ENCODE measurements at regions not wholly inside any gene's neighbourhood (a gene's known extent, or its start where the extent isn't known, plus 50 kb on each side); places are given as distances from the start of the nearest gene placed in this dataset.

GRCh38 chr2:147521936-147522335, 322.9 kb upstream of the ACVR2A start:
- TF ChIP-seq CTCF (IDR thresholded peaks at IDR 0.05) = no peak
- Mint-ChIP-seq H3K27ac (no peak overlapping the region), H3K36me3 (ENCODE audit: low read depth) (no peaks in the 10 kb centered on the region), H3K4me3 (no peak overlapping the region), H3K4me1 (ENCODE audit: low read depth) (peaks cover 37% of the 10 kb centered on the region), H3K9me3 (no peaks in the 10 kb centered on the region), H3K27me3 (no peaks in the 10 kb centered on the region)
- Histone ChIP-seq H3K4me1 (ENCODE audit: insufficient read depth, low read length) (peaks cover 9% of the 10 kb centered on the region), H3K9me3 (ENCODE audit: control insufficient read depth in 1 of 2, insufficient read depth in 1 of 2, low read length in 2 of 2) (no peaks in the 10 kb centered on the region), H3K27ac (ENCODE audit: low read depth in 1 of 2, low read length in 2 of 2) (no peak overlapping the region), H3K36me3 (ENCODE audit: insufficient read depth, low read length) (no peaks in the 10 kb centered on the region), H3K27me3 (ENCODE audit: control insufficient read depth in 1 of 2, insufficient read depth in 2 of 2, low read length in 2 of 2) (no peaks in the 10 kb centered on the region), H3K4me3 (ENCODE audit: low read length) (no peak overlapping the region)
- ChIA-PET CTCF (no interaction called here), POLR2A (interaction anchor here (1.3 kb wide), 1 partner anchor 11 kb away, joined by 4 read pairs; no protein-coding TSS in a partner anchor)
- DNase-seq = no peak
- intact Hi-C loops (cut with DNase I, micrococcal nuclease) = no loop called here
- no peak for ATAC-seq (ENCODE audit: poor library complexity)

GRCh38 chr2:147520817-147521216, 324.0 kb upstream of the ACVR2A start:
- H3K4me1 ChIP-seq (ENCODE audit: insufficient read depth, low read length) = peaks cover 5% of the 10 kb centered on the region
- H3K4me3 Mint-ChIP-seq = no peak overlapping the region
- H3K27ac ChIP-seq (ENCODE audit: low read depth in 1 of 2, low read length in 2 of 2) = no peak overlapping the region
- intact Hi-C loops (cut with DNase I, micrococcal nuclease) = no loop called here
- POLR2A ChIA-PET = interaction anchor here (1.3 kb wide), 1 partner anchor 10 kb away, joined by 4 read pairs; no protein-coding TSS in a partner anchor
- H3K27ac Mint-ChIP-seq = no peak overlapping the region
- DNase-seq (no peak), ATAC-seq (ENCODE audit: poor library complexity) (no peak)
- no peaks in the 10 kb centered on the region for H3K27me3 Mint-ChIP-seq
- H3K4me1 Mint-ChIP-seq (ENCODE audit: low read depth) = peaks cover 26% of the 10 kb centered on the region
- H3K9me3 ChIP-seq (ENCODE audit: control insufficient read depth in 1 of 2, insufficient read depth in 1 of 2, low read length in 2 of 2) = no peaks in the 10 kb centered on the region
- H3K4me3 ChIP-seq (ENCODE audit: low read length) = no peak overlapping the region
- no peaks in the 10 kb centered on the region for H3K9me3 Mint-ChIP-seq
- H3K27me3 ChIP-seq (ENCODE audit: control insufficient read depth in 1 of 2, insufficient read depth in 2 of 2, low read length in 2 of 2) = no peaks in the 10 kb centered on the region
- CTCF ChIA-PET = no interaction called here
- TF ChIP-seq CTCF (IDR thresholded peaks at IDR 0.05) = no peak
- H3K36me3 Mint-ChIP-seq (ENCODE audit: low read depth) = no peaks in the 10 kb centered on the region
- H3K36me3 ChIP-seq (ENCODE audit: insufficient read depth, low read length) = no peaks in the 10 kb centered on the region

GRCh38 chr2:147519178-147519577, 325.7 kb upstream of the ACVR2A start:
- TF ChIP-seq CTCF (IDR thresholded peaks at IDR 0.05) = no peak
- no peaks in the 10 kb centered on the region for H3K4me1 ChIP-seq (ENCODE audit: insufficient read depth, low read length)
- H3K27me3 Mint-ChIP-seq = no peaks in the 10 kb centered on the region
- H3K9me3 ChIP-seq (ENCODE audit: control insufficient read depth in 1 of 2, insufficient read depth in 1 of 2, low read length in 2 of 2) = no peaks in the 10 kb centered on the region
- POLR2A ChIA-PET = no interaction called here
- no peak for ATAC-seq (ENCODE audit: poor library complexity)
- no peak overlapping the region for H3K4me3 ChIP-seq (ENCODE audit: low read length)
- no peak overlapping the region for H3K4me3 Mint-ChIP-seq
- intact Hi-C loops (cut with DNase I, micrococcal nuclease) = no loop called here
- no peak overlapping the region for H3K27ac Mint-ChIP-seq
- peaks cover 15% of the 10 kb centered on the region for H3K4me1 Mint-ChIP-seq (ENCODE audit: low read depth)
- no peaks in the 10 kb centered on the region for H3K27me3 ChIP-seq (ENCODE audit: control insufficient read depth in 1 of 2, insufficient read depth in 2 of 2, low read length in 2 of 2)
- H3K9me3 Mint-ChIP-seq = no peaks in the 10 kb centered on the region
- no peak overlapping the region for H3K27ac ChIP-seq (ENCODE audit: low read depth in 1 of 2, low read length in 2 of 2)
- no peaks in the 10 kb centered on the region for H3K36me3 Mint-ChIP-seq (ENCODE audit: low read depth)
- no peaks in the 10 kb centered on the region for H3K36me3 ChIP-seq (ENCODE audit: insufficient read depth, low read length)
- CTCF ChIA-PET = no interaction called here
- DNase-seq = no peak
